HEK293T (cell line): ENCODE measurements at regions not wholly inside any gene's neighbourhood (a gene's known extent, or its start where the extent isn't known, plus 50 kb on each side); places are given as distances from the start of the nearest gene placed in this dataset.
"Not testable (repeated sequence)": the region's sequence is repeated elsewhere in the genome, so short reads cannot be mapped to it uniquely, and the experiment has no call there.

Experiments used
- CTCF ChIA-PET: fragments of 350-600 bp; formaldehyde crosslinking; extraction: SDS; loops from one replicate; lab custom pipeline; 2021; ENCODE audit warnings: antibody characterized with exemption, inconsistent platforms; lab: Yijun Ruan, JAX
- POLR2A ChIA-PET: fragments of 350-600 bp; formaldehyde crosslinking; extraction: SDS; loops from one replicate; lab custom pipeline; 2020; ENCODE audit warnings: antibody characterized with exemption, inconsistent platforms; lab: Yijun Ruan, JAX
- DNase-seq: peaks from one replicate; pipeline ENCODE4 v3.0.0; 2012; ENCODE audit warnings: mixed read lengths; ENCODE audit errors: extremely low spot score
- ARNT ChIP-seq: fragments of 450-650 bp; IDR thresholded peaks from 2 replicates; pipeline ENCODE4 v1.6.1; 2017; ENCODE audit warnings: mild to moderate bottlenecking
- BHLHE40 ChIP-seq: fragments of 450-650 bp; IDR thresholded peaks from 2 replicates; pipeline ENCODE4 v1.6.1; 2016; ENCODE audit warnings: mild to moderate bottlenecking, moderate library complexity, borderline replicate concordance
- CTBP1 ChIP-seq: fragments of 450-650 bp; IDR thresholded peaks from 2 replicates; pipeline ENCODE4 v1.6.1; 2016; ENCODE audit warnings: borderline replicate concordance
- ELF4 ChIP-seq: fragments of 450-650 bp; IDR thresholded peaks from 2 replicates; pipeline ENCODE4 v1.6.1; 2017; ENCODE audit warnings: antibody characterized with exemption
- FOXA1 ChIP-seq: fragments of 450-650 bp; IDR thresholded peaks from 2 replicates; pipeline ENCODE4 v1.6.1; 2016; ENCODE audit warnings: mild to moderate bottlenecking
- FOXK2 ChIP-seq: fragments of 450-650 bp; IDR thresholded peaks from 2 replicates; pipeline ENCODE4 v1.6.1; 2016; ENCODE audit warnings: mild to moderate bottlenecking
- FOXM1 ChIP-seq: fragments of 450-650 bp; IDR thresholded peaks from 2 replicates; pipeline ENCODE4 v1.6.1; 2017; ENCODE audit warnings: mild to moderate bottlenecking, borderline replicate concordance
- HDGF ChIP-seq: fragments of 450-650 bp; IDR thresholded peaks from 2 replicates; pipeline ENCODE4 v1.6.1; 2017; ENCODE audit warnings: antibody characterized with exemption, borderline replicate concordance
- L3MBTL2 ChIP-seq: fragments of 450-650 bp; conservative IDR thresholded peaks from 2 replicates; pipeline ENCODE4 v1.6.1; 2016; ENCODE audit warnings: mild to moderate bottlenecking
- LEF1 ChIP-seq: fragments of 450-650 bp; IDR thresholded peaks from 2 replicates; pipeline ENCODE4 v1.6.1; 2017; ENCODE audit warnings: mild to moderate bottlenecking, borderline replicate concordance
- NFRKB ChIP-seq: fragments of 450-650 bp; IDR thresholded peaks from 2 replicates; pipeline ENCODE4 v1.6.1; 2016; ENCODE audit warnings: mild to moderate bottlenecking, moderate library complexity
- SP1 ChIP-seq: fragments of 450-650 bp; IDR thresholded peaks from 2 replicates; pipeline ENCODE4 v1.6.1; 2017
- SUZ12 ChIP-seq: fragments of 450-650 bp; IDR thresholded peaks from 2 replicates; pipeline ENCODE4 v1.6.1; 2016; ENCODE audit warnings: mild to moderate bottlenecking
- TARDBP ChIP-seq: fragments of 450-650 bp; IDR thresholded peaks from 2 replicates; pipeline ENCODE4 v1.6.1; 2016
- ZNF384 ChIP-seq: fragments of 450-650 bp; IDR thresholded peaks from 2 replicates; pipeline ENCODE4 v1.6.1; 2016
- TF ChIP-seq, protein P1 (sequence below): fragments of 450-650 bp; IDR thresholded peaks from 2 replicates; pipeline ENCODE4 v1.6.1; 2016

DNA sequence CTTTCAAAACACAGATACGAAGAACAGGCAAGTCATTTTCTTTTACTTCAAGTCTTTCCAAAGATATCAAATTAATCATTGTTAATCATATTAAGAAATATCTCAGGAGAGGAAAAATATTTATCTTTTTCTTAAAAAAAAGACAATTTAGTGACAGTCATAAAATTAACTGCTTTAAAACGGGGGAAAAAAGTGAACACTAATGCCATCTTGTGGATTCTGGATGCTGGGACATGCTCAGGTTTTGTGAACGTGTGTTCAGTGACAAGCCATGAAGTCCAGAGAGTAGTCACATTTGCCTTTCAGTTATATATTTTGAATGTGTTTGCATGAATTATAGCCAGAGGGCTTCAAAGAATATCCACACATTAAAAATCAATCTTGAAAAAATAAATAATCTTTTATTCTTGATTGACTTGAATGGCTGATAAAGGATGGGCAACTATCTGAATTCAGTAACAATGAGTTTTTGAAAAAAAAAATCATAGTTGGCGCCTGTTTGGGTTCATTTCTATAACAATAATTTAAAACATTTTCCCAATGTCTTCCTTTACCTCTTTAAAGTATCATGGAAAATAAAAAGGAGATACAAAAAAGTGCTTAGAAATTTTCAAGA, 74.7 kb upstream of the NOX3 start:
- POLR2A ChIA-PET: no interaction called here
- TF ChIP-seq ARNT (no peak), TARDBP (no peak), FOXK2 (no peak), ELF4 (no peak), SUZ12 (no peak), HDGF (no peak), LEF1 (no peak), CTBP1 (no peak), NFRKB (no peak), FOXM1 (no peak), FOXA1 (no peak), L3MBTL2 (no peak), BHLHE40 (no peak), SP1 (no peak), ZNF384 (no peak)
- TF ChIP-seq, protein P1, sequence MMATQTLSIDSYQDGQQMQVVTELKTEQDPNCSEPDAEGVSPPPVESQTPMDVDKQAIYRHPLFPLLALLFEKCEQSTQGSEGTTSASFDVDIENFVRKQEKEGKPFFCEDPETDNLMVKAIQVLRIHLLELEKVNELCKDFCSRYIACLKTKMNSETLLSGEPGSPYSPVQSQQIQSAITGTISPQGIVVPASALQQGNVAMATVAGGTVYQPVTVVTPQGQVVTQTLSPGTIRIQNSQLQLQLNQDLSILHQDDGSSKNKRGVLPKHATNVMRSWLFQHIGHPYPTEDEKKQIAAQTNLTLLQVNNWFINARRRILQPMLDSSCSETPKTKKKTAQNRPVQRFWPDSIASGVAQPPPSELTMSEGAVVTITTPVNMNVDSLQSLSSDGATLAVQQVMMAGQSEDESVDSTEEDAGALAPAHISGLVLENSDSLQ: no peak
- DNase-seq: peak; percentile 50
- CTCF ChIA-PET: no interaction called here

DNA sequence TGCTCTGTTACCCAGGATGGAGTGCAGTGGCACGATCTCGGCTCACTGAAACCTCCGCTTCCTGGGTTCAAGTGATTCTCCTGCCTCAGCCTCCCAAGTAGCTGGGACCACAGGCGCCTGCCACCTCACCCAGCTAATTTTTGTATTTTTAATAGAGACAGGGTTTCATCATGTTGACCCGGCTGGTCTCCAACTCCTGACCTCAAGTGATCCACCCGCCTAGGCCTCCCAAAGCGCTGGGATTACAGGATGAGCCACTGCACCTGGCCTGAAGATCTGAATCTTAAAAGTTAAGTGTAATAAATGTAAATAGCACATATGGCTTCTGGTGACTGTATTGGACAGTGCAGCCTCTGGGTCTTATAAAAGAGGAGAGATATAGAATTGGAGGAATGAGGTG, 74.2 kb upstream of the NOX3 start:
- DNase-seq, POLR2A ChIA-PET, CTCF ChIA-PET: not testable (repeated sequence)

DNA sequence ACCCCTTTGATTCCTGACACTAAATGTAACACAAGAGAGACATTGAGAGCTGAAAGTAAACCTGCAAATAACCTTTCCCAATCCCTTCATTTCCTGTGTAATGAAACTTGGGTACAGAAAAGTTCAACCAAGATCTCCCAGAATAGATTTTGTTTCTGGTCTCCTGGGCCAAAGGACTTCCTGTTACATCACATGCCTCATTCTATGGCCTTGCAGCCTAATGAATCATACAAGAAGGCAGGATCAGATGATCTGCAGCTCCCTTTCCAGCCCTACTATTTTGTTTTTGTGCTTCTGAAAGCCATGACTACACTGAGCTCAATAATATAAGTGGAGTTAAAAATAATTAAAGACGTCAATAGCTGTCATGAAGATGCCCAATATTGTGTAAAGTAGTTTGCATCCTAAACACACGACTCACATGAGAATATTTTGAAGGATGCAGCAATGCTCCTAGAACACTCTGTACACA, 73.4 kb upstream of the NOX3 start:
- DNase-seq: no peak
- ChIA-PET POLR2A (no interaction called here), CTCF (no interaction called here)
- TF ChIP-seq ELF4: no peak

DNA sequence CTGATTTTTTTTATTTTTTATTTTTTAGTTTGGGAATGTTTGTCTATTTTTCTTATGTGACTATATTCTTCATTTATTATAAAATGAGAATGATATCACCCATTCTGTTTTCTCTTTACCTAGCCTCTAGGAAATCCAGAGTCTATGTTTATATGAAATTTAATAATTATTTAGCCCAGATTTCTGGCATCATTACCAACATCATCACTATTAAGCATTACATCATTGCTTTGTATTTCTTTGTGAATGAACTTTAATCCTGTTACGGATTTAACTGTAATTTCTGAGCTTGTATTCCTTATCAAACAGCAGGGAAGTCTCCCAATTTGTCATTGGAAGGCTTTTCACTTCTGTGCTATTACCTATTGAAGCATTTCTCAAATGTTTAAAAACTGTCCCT, 72.7 kb upstream of the NOX3 start:
- POLR2A ChIA-PET: no interaction called here
- CTCF ChIA-PET: interaction anchor here (0.6 kb wide), 1 partner anchor 451 kb away, joined by 3 read pairs; no protein-coding TSS in a partner anchor
- DNase-seq: no peak
- TF ChIP-seq ARNT (no peak), SP1 (no peak), HDGF (no peak), FOXM1 (no peak), FOXK2 (no peak), SUZ12 (no peak)

DNA sequence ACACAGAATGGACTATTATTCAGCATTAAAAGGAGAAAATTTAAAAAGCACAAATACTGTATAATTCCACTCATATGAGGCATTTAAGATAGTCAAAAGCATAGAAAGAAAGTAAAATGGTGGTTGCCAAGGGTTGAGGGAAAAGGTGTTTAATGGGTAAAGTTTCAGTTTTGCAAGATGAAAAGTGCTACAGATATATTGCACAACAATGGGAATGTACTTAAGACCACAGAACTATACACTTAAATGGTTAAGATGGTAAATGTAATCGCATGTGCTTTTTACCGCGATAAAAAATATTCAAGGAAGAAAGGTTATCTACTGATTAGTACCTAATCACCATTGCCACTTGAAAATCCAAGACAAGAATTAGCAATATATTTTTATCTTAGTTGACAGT, 71.8 kb upstream of the NOX3 start:
- POLR2A ChIA-PET: no interaction called here
- CTCF ChIA-PET: no interaction called here
- no peak for DNase-seq
- TF ChIP-seq, protein P1: no peak
- TF ChIP-seq ELF4 (no peak), ZNF384 (no peak), HDGF (no peak), SUZ12 (no peak), L3MBTL2 (no peak), FOXA1 (no peak), FOXK2 (no peak), SP1 (no peak), TARDBP (no peak), BHLHE40 (no peak)

DNA sequence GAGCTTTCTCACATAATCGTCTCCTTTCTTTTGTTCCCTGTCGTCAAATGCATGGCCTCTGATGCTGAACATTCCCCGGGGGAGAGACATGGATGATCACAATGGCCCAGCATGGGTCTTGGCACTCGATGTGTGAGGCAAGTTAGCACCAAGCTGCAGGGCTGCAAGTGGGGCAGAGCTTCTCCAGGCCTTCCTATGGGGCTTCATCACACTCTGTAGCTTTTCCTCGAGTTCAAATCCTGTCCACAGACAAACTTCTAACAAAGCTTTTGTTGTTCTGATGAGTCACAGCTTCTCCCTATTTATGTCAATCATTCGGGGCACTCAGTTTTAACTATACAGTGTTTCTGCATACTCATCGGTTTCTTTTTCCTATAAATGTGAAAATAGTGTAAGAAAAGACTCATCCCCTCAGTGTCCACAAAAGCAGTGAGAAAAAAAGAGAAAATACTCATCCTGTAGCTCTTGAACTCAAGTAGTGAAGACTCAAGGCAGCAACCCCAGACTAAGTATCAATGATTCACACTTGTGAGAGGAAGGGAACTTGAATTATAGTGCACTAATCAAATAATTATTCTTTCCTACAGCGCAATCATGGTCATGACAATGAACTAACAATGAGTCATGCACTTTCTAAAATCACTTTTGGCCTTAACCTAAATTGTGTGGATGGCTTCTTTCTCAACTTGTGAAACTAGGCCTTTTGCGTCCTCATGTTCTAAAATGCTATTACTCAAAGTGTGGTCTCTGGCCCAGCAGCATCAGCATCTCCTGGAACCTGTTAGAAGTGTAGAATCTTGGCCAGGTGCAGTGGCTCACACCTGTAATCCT, 68.4 kb upstream of the NOX3 start:
- ChIA-PET POLR2A (no interaction called here), CTCF (no interaction called here)
- TF ChIP-seq ARNT (no peak), ELF4 (no peak), ZNF384 (no peak)
- DNase-seq: no peak

DNA sequence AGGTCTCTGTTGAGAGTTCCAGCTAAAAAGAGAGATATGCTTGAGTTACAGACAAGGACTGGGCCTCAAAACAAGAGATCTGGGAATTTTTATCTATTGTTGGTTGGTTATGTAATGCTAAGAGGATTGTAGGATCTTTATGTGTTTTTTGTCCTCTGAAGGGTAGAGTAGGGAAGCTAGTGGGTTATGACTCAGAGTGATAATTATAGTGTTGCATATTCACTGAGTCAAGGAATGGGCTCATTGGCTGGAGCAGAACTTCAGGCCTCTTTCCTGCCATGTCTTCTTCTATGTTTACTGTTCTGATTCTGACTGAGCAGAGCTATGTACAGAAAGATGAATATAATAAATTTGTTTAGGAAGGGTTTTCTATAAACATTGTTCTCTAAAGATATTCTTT, 66.1 kb upstream of the NOX3 start:
- CTCF ChIA-PET: no interaction called here
- DNase-seq: no peak
- TF ChIP-seq FOXK2 (no peak), NFRKB (no peak), LEF1 (no peak), HDGF (no peak), FOXM1 (no peak), L3MBTL2 (no peak)
- TF ChIP-seq, protein P1: no peak
- POLR2A ChIA-PET: no interaction called here
